Progenitor cell of endocrine pancreas (in vitro differentiated cells): ENCODE measurements at regions not wholly inside any gene's neighbourhood (a gene's known extent, or its start where the extent isn't known, plus 50 kb on each side); places are given as distances from the start of the nearest gene placed in this dataset.

Source experiments
- DNase-seq: peaks from one replicate; pipeline ENCODE4 v3.0.0; 2021; ENCODE audit warnings: low spot score; ENCODE audit not compliant: unreplicated experiment
- H3K27ac Mint-ChIP-seq: 2 replicates; pipeline ENCODE4 v1.8.0; 2021; ENCODE audit warnings: mild to moderate bottlenecking, moderate library complexity, mixed read lengths
- H3K27me3 Mint-ChIP-seq: 2 replicates; pipeline ENCODE4 v1.8.0; 2021; ENCODE audit warnings: mixed read lengths
- H3K36me3 Mint-ChIP-seq: 2 replicates; pipeline ENCODE4 v1.8.0; 2022; ENCODE audit warnings: mixed read lengths; ENCODE audit not compliant: insufficient read depth
- H3K4me1 Mint-ChIP-seq: 2 replicates; pipeline ENCODE4 v1.8.0; 2021; ENCODE audit warnings: low read depth, mixed read lengths
- H3K4me3 Mint-ChIP-seq: 2 replicates; pipeline ENCODE4 v1.8.0; 2021; ENCODE audit warnings: low read depth, mild to moderate bottlenecking, moderate library complexity, mixed read lengths
- H3K9me3 Mint-ChIP-seq: 2 replicates; pipeline ENCODE4 v1.8.0; 2021; ENCODE audit warnings: low read depth, mixed read lengths
- TF ChIP-seq, protein P1 (sequence below): fragments of 200-600 bp; sonication (generic); IDR thresholded peaks from one replicate; pipeline ENCODE4 v1.5.0; 2021; ENCODE audit warnings: antibody characterized with exemption, mild to moderate bottlenecking; ENCODE audit not compliant: unreplicated experiment

- TF ChIP-seq, protein P1, sequence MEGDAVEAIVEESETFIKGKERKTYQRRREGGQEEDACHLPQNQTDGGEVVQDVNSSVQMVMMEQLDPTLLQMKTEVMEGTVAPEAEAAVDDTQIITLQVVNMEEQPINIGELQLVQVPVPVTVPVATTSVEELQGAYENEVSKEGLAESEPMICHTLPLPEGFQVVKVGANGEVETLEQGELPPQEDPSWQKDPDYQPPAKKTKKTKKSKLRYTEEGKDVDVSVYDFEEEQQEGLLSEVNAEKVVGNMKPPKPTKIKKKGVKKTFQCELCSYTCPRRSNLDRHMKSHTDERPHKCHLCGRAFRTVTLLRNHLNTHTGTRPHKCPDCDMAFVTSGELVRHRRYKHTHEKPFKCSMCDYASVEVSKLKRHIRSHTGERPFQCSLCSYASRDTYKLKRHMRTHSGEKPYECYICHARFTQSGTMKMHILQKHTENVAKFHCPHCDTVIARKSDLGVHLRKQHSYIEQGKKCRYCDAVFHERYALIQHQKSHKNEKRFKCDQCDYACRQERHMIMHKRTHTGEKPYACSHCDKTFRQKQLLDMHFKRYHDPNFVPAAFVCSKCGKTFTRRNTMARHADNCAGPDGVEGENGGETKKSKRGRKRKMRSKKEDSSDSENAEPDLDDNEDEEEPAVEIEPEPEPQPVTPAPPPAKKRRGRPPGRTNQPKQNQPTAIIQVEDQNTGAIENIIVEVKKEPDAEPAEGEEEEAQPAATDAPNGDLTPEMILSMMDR: no peak
- no peak for DNase-seq
- H3K27ac Mint-ChIP-seq: no peak overlapping the region
- H3K4me3 Mint-ChIP-seq: no peak overlapping the region
- H3K27me3 Mint-ChIP-seq: peaks cover 54% of the 10 kb centered on the region
- peaks cover 6% of the 10 kb centered on the region for H3K4me1 Mint-ChIP-seq
- no peaks in the 10 kb centered on the region for H3K36me3 Mint-ChIP-seq
- H3K9me3 Mint-ChIP-seq: no peaks in the 10 kb centered on the region
Measured at GRCh38 chr17:79285973-79286372, 211.3 kb downstream of the ENGASE start.

- H3K9me3 Mint-ChIP-seq: no peaks in the 10 kb centered on the region
- peaks cover 49% of the 10 kb centered on the region for H3K27me3 Mint-ChIP-seq
- TF ChIP-seq, protein P1: no peak
- H3K4me3 Mint-ChIP-seq: no peak overlapping the region
- no peaks in the 10 kb centered on the region for H3K36me3 Mint-ChIP-seq
- peaks cover 6% of the 10 kb centered on the region for H3K4me1 Mint-ChIP-seq
- DNase-seq: no peak
- no peak overlapping the region for H3K27ac Mint-ChIP-seq
Measured at GRCh38 chr17:79282294-79282693, 207.7 kb downstream of the ENGASE start.

GRCh38 chr17:79281803-79282202, 207.2 kb downstream of the ENGASE start:
- DNase-seq: no peak
- Mint-ChIP-seq H3K27me3 (peaks cover 48% of the 10 kb centered on the region), H3K4me1 (peaks cover 6% of the 10 kb centered on the region)

DNA sequence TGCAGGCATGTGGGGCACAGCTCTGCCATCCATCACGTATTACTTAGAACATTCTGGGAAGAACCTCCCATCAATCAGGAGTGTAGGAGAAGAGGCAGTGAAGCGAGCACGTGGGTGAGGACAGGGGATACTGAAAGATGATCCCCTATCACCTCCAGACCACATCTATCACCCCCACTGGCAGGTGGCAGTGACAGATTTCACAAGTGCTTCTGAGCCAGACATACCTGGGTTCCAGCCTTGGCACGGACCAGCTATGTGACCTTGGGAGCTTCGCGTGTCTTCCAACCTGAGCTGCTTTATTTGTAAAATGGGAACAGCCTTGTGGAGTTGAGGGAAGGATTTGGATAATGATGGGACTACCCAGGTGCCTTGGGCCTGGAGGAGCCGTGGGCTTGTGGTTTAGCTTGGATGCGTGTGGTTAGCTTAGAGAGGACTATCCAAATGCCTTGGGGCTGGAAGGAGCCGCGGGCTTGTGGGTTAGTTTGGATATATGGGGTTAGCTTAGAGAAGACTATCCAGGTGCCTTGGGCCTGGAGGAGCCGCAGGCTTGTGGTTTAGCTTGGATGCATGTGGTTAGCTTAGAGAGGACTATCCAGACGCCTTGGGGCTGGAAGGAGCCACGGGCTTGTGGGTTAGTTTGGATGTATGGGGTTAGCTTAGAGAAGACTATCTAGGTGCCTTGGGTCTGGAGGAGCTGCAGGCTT, 206.4 kb downstream of the ENGASE start:
- H3K4me3 Mint-ChIP-seq: no peak overlapping the region
- no peaks in the 10 kb centered on the region for H3K36me3 Mint-ChIP-seq
- TF ChIP-seq, protein P1: no peak
- H3K4me1 Mint-ChIP-seq: peaks cover 6% of the 10 kb centered on the region
- DNase-seq: no peak
- H3K27ac Mint-ChIP-seq: no peak overlapping the region
- no peaks in the 10 kb centered on the region for H3K9me3 Mint-ChIP-seq
- peaks cover 40% of the 10 kb centered on the region for H3K27me3 Mint-ChIP-seq

More at GRCh38 chr17:79281803-79282202, 207.2 kb downstream of the ENGASE start:
- H3K27ac Mint-ChIP-seq: no peak overlapping the region
- H3K36me3 Mint-ChIP-seq: no peaks in the 10 kb centered on the region
- no peak overlapping the region for H3K4me3 Mint-ChIP-seq
- TF ChIP-seq, protein P1: no peak
- no peaks in the 10 kb centered on the region for H3K9me3 Mint-ChIP-seq

DNA sequence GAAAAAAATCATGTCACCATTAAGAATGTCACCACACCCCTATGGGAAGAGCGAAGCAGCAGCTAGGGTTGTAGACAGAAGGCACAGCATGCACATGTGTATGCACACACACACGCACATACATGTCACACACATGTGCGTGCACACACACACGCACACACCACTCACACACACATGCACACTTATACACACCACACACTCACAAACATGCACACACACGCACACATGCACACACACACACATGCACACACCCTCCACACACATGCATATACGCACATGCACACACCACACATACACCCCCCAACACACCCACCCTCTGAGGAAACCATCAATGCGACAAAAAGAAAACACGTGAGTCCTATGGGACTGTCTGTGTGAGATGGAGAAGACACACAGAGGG, 205.4 kb downstream of the ENGASE start:
- Mint-ChIP-seq H3K4me1 (peaks cover 6% of the 10 kb centered on the region), H3K36me3 (no peaks in the 10 kb centered on the region), H3K9me3 (no peaks in the 10 kb centered on the region), H3K4me3 (no peak overlapping the region), H3K27ac (no peak overlapping the region), H3K27me3 (peaks cover 33% of the 10 kb centered on the region)
- TF ChIP-seq, protein P1: no peak
- DNase-seq: no peak
